GM18520 (cell line): ENCODE measurements at regions not wholly inside any gene's neighbourhood (a gene's known extent, or its start where the extent isn't known, plus 50 kb on each side); places are given as distances from the start of the nearest gene placed in this dataset.
"Not testable (repeated sequence)": the region's sequence is repeated elsewhere in the genome, so short reads cannot be mapped to it uniquely, and the experiment has no call there.

Experiments
- ATAC-seq: cut with Tn5 transposase; IDR thresholded peaks from one replicate; pipeline ENCODE4 v1.9.1; 2021; ENCODE audit not compliant: unreplicated experiment

DNA sequence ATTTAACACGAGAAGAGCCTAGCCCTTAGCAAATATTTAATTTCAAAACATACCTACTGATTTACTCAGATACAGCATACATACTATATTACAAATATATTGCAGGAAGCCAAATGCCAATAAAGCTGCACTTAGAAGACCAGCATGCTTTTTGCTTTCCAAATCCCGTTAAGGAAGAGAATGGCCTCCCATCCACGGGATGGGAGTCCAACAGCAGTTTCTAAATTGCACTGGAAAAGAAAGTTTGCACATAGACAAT is 156.3 kb upstream of the FOXN3 start:
- ATAC-seq = no peak

DNA sequence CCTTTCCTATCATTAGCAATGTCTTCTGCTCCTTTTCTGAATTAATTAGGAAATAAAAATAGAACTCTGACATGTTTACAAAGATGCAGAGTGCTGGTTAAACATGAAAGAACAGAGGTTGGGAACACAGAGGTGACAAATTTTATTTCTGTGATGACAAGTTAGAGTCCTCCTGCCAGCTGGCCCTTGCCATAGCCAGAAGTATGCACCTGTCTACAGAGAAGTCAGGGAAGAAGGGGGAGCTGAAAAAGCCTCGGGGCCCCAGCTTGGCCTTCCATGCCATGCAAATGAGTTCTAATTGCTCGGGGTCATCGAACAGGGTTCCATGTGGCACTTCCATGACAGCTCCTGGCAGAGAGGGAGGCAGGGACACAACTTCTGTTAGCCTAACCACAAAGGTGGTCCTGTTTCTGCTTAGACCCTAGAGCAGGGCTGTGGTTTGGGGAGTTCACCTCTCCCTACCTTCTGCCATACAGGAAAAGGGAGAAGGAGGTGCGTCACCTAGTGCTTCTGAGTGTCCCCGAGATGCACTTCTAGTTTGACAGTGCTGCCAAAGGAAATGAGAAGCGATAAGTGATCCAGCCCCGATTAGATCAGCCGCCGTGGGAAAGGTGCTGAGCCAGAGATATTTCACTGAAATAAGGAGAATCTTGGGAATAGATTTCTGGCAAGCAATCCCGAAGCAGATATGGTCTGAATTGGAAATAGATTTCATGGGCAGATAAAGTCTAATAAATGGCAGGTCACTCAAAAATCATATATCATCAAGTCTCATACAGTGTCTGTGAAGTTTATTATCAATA is 155.8 kb upstream of the FOXN3 start:
- no peak for ATAC-seq

DNA sequence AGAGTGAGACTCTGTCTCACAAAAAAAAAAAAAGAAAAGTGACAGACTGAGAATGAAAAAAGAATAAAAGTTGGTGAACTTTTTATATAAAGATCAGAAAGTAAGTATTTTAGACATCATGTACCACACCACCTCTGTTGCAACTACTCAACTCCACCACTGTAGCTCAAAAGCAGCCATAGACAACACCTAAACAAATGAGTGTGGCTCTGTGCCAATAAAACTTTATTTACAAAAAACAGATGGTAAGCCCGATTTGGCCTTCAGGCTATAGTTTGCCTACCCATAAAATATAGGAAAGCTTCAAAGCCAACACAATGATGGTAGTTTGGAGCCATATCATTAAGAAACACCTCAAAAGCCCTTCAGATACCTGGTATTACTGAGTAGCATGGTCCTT is 154.5 kb upstream of the FOXN3 start:
- no peak for ATAC-seq

DNA sequence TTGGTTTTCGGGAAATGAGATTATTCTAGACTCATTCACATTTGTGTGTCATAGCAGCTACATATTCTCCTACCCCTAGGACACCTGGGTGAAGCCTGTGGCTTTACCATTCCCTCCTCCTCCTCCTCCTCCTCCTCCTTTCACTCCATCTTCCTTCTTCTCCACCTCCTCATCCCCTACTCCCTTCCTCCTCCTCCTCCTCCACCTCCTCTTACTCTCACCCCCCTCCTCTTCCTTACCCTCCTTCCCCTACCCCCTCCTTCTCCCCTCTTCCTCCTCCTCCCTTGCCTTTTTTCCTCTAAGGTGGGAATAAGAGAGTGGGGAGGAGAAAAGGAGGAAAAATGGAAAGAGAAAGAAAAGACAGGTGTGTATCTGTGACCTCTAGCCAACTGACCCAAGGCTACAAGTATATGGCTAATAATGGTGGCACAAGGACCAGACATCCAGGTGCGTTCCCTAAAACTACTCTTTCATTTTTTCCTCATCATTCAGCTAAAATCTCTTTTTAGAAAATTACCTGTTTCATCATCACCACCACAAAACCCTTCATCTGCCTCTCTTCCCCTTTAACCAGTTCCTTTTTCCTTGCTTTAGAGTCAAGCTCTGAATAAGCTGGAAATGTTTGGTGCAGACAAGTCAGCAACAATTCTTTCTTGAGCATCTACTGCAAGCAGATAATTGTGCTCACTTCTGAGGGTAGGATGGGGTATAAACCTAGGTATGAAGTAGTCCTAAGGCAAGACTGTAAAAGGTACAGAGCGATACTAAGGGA is 149.8 kb upstream of the FOXN3 start:
- ATAC-seq = no peak

DNA sequence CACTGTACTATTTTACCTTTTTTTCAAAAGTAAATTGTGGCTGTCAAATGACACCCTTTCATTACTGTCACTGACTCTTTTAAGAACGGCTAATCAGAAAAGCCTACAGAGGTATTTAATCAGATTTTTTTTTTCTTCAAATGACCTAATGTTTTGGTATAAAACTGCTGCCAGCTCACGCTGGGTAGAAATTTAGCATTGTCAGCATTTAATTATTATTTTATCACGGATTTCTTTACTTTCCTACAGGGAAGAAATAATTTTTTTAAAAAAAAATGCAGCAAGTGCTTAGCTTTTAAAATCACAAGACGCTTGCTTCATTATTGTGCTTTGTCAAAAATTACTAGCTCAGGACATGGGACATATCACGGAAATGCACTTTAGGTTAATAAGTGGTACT is 149.1 kb upstream of the FOXN3 start:
- ATAC-seq = no peak

DNA sequence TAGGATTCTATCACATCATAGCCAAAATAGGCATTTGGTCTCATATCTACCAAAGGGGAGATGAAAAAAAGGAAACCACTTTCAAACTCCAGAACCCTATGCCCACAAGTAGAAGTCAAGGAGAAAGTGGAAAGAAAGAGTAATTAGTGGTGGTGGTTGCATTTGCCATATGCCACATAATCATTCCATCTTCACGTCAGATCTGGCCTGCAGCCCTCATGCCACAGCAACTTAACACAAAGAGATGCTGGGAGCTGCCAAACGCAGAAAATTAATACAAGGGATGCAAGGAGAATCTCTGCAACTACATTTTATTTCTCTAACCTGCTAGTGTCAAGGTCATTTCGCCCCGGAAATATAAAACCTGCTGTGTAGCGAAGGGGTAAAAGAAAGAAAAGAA is 148.6 kb upstream of the FOXN3 start:
- no peak for ATAC-seq

DNA sequence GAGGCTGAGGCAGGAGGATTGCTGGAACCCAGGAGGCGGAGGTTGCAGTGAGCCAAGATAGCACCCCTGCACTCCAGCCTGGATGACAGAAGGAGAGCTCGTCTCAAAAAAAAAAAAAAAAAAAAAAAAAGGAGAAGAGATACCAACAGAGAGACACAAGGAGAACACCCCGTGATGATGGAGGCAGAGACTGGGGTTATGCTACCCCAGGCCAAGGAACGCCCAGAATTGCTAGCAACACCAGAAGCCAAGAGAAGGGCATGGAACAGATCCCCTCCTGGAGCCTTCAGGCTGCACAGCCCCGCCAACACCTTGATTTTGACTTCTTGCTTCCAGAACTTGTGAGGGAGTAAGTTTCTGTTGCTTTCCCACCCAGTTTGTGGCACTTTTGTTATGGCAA is 148.0 kb upstream of the FOXN3 start:
- ATAC-seq = no peak

DNA sequence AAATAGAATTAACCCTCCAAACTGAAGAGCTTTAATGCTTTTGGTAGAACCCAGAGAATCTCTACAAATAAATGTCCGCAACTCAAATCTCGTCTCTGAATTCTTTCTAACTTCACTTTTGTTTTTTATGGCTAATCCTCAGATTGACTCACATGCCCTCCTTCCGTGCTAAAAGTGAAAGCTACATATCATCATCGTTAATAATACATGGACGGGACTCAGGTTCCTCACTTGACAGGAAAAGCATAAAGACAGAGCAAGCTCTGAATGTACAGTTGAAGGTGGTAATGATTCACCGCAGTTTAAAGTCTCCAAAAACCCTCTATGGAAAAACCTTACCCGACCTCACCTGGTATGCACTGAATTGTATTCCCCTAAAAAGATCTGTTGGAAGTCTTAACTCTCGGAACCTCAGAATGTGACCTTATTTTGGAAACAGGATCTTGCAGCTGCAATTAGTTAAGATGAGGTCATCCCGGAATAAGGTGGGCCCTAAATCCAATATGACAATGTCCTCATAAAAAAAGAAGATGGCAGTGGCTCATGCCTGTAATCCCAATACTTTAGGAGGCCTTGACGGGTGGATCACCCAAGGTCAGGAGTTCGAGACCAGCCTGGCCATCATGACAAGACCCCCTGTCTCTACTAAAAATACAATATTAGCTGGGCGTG is 147.4 kb upstream of the FOXN3 start:
- no peak for ATAC-seq

DNA sequence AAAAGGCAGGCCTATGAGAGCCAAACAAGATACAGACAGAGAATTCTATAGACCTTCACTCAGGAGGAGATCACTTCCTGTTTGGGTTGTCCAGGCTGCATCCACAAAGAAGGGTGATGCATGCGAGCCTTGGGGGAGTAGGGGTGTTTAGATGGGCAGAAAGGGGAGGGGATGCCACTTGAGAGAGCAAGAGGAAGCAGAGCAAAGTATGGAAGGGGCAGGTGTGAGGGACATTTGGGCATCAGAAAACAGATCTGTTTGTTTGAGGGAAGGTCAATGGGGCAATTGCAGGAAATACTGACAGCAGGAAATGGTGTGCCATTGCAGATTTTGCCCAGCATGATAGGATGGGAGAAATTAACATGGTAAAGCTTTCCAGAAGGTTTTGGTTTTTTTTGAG is 146.4 kb upstream of the FOXN3 start:
- ATAC-seq = no peak

DNA sequence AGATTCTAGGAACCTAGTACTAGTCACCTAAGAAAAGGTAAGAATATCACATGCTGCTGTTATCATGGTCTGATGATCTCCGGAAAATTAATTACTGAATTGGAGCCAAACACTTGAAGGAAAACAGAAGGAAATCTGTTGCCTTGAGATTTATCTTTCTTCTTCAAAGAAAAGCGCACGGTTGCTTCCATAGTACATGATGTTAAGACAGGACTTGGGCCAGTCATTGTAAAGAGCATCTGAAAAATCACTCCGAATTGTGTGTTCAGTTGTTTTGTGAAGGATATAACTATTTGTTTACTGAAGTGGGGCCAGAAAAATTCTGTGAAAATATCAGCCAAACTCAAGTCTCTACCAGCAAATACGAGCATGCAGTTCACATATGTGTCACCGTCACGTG is 134.9 kb upstream of the FOXN3 start:
- no peak for ATAC-seq

DNA sequence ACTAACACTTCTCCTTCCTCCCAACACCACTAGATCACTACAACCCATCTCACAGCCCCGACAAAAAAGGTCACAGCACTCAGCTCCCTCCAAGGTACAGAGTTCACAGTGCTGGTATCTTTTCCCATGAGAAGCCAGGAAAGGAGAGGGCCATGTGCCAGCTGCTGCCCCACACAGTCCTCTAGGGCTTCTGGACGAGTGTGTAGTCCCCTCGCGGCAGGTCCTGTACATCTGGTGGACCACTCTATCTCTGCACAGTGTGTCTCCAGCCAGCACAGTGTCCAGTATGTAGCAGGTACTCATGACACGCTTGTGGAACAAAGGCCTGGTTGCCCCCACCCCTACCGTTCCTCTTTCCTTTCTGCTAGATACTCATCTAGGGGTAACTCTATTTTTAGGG is 134.4 kb upstream of the FOXN3 start:
- ATAC-seq = no peak

DNA sequence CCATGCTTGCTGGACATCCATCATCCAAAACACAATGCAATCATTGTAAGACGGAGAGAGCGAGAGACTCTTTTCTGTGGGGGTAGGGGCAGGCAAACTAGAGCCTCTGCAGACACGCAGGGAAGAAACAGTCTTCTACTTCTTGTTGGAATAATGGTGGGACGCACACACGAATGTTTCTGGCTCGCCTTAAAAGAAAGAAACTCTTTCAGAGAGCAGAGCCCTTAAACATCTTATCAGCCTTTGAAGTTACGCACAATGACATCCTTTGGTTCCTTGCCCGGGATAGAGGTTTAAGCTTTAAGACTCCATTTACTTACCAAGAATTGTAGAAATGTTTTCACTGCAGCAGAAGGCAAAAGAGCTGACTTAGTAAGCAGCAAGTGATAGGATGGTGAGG is 133.8 kb upstream of the FOXN3 start:
- ATAC-seq = no peak

DNA sequence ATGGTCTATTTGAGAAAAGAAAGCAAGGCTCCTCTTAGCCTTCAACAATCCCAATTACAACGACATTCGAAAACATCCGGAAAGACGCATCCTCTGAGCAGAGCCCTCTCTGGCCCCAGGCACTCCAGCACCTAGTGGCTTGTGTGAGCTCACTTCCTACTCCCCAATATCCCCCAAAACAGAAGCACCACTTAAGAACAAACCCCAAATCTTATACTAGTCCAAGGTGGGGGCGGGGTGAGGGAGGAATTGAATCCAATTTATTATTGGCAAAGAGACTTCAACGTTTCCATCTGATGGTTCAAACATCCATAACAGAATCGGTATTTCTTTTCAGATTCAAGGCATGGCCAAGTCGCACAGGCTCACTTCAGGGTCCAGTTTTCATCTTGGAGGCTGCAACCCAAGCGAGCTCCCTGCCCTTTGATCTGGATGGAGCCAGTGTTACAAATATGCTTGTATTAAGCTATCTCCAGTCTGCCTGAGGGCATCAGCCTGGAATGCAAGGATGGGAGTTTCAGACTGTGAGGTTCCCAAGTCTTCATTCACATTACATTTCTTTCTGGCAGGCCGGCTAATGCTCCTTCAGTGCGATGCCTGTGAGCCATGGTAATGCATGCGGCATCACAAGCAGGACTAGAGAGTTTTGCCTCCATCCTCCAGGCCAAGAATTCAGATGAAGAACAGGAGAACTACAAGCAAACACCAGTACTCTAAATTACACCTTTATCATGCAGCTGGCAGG is 132.5 kb upstream of the FOXN3 start:
- no peak for ATAC-seq

DNA sequence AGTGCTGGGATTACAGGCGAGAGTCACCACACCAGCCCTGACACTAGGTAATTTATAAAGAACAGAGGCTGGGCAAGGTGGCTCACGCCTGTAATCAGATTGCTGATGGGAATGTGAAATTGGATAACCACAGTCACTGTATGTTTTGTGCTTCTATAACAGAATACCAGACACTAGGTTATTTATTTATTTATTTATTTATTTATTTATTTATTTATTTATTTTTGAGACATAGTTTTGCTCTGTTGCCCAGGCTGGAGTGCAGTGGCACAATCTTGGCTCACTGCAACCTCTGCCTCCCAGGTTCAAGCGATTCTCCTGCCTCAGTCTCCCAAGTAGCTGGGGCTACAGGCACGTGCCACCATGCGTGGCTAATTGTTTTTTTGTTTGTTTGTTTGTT is 130.0 kb upstream of the FOXN3 start:
- not testable (repeated sequence) for ATAC-seq

DNA sequence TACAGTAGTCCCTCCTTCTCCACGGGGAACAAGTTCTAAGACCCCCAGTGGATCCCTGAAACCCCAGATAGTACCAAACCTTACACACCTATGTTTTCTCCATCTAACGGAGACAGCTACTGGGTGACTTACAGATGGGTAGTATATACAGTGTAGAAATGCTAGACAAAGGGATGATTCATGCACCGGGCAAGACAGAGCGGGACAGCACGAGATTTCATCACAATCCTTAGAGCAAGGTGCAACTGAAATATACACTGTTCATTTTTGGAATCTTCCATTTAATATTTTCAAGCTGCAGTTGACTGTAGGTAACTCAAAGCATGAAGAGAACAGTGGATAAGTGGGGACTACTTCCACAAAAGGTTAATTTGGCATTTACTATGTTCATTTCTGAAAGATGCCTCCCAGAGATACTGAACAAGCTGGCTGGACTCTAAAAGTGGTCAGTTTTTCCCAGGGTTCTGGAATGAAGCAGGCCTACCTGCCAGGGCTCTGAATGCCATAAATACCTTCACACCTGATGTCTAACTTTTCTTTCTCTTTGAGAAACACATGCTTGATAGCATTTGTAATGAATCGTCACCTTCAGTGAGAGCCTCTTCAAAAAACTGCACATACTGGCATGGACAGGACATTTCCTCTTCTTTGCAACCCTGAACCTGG is 127.7 kb upstream of the FOXN3 start:
- no peak for ATAC-seq

DNA sequence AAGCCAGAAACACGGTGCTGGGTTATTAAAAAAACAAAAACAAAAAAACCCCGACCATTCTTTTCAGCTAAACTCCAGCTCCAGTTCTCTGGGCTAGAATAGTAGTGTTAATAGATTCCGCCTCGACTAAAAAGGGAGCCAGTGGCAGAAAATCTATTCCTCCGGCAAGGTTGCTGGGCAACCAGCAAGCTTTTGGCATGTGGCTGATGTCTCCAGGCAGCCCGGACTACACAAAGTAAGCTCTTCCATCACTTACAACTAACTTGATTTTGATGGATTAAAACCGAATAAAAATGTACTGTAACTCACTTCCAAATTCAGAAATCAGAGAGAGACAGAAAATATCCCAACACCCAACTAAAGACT is 126.4 kb upstream of the FOXN3 start:
- ATAC-seq = no peak

DNA sequence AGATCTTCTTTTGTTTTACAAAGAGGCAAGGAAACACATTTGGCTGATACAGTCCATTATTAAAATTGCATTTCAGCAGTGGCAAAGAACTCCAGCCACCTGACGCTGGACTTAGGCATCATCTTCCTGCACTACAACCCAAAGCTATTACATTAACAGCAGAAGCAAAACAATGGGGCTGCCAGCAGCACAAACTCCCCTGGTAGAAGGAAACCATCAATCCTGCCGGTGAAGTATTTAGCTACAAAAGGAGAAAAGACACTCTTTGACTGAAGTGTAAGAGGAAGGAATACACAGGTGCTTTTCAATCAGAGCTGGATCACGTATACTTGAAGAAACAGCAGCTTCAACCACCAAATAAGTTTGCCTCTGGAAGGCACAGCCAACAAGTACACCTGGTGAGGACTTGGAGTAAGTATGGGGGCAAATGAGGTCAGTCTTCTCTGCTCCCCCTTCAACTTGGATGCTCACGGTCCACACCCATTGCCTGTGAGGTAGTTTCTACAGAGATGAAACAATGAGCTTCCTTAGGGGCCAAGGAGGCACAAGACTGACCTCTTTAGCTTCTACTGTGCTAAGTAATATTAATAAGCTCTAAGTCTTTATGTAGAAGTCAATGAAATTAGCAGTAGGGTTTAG is 125.9 kb upstream of the FOXN3 start:
- ATAC-seq = no peak

DNA sequence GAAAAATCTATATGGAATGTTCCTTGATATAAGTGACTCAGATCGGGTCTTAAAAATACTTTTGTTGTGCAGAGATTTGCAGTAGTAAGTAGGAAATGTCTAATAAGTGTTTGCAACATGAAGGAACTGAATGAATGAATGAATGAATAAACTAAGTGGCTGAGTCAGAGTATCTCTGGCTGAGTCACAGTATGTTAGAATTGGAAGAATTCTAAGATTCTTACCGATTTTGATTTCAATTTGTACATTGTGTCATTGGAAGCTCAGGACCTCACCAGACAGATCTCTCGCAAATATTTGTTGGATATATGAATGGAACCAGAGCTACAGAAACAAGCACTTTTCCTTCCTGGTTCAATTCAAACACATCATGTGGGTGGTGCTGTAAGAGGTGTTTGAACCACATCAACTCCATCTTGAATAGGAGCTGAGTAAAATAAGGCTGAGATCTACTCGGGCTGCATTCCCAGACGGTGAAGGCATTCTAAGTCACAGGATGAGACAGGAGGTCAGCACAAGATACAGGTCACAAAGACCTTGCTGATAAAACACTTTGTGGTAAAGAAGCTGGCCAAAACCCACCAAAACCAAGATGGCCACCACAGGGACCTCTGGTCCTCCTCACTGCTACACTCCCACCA is 123.9 kb upstream of the FOXN3 start:
- no peak for ATAC-seq

DNA sequence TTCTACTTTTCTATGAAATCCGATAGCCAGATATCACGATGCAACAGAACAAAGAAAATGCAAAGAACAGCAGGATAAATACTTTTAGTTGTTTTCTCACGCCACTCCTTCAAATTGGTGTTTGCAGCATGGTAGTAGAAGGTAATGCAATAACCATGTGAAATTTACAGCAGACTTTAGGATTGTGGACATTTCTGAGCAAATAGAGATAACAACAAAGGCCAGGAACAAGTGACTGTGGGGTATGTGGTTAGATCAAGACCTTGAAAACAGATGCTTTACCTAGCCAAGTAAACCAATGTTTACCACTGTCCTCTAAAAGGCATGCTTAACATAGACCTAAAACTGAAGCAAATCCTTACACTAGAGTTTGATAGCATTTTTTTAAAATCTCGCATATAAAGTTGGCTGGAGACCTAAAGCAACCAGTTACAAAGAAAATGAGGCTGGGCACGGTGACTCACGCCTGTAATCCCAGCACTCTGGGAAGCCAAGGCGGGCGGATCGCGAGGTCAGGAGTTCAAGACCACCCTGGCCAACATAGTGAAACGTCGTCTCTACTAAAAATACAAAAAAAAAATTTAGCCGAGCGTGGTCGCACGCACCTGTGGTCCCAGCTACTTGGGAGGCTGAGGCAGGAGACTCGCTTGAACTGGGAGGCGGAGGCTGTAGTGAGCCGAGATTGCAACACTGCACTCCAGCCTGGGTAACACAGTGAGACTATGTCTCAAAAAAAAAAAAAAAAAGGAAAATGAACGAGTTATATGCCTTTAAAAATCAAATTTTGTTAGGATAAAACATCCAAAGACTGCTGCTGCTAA is 123.2 kb upstream of the FOXN3 start:
- no peak for ATAC-seq
